SKM-1 treated with dmso at 0.1 percent for 144 hours (cell line): ENCODE measurements at regions not wholly inside any gene's neighbourhood (a gene's known extent, or its start where the extent isn't known, plus 50 kb on each side); places are given as distances from the start of the nearest gene placed in this dataset.
"Not testable (repeated sequence)": the region's sequence is repeated elsewhere in the genome, so short reads cannot be mapped to it uniquely, and the experiment has no call there.

Experiments used
- DNase-seq: peaks from one replicate; lab custom pipeline; 2025; ENCODE audit not compliant: unreplicated experiment; lab: John Stamatoyannopoulos, UW

- DNase-seq, result no peak
Observed at GRCh38 chr16:86335266-86336172, 174.8 kb upstream of the FOXF1 start.

DNA sequence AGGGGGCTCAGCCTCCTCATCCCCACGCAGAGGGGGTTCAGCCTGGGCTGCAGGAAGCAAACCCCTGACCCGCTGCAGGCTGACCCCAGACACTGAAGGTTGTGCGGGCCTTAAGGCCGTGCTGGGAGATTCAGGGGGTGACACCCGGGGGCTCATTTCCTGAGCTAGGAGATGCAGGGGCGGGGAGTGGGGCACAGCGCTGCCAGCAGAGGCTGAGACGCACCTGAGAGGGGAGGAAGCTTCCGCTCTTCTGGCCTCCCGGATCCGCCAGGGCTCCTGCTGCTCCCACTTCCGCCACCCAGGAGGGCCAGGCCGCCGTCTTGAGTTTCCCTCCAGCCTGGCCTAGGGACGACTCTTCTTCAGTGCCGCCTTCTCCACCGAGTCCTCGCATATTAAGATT is 173.2 kb upstream of the FOXF1 start:
- no peak for DNase-seq

GRCh38 chr16:86337581-86338402 is 172.5 kb upstream of the FOXF1 start:
- no peak for DNase-seq

- DNase-seq, result no peak
Observed at GRCh38 chr16:86338403-86339115, 171.8 kb upstream of the FOXF1 start.

- DNase-seq, result no peak
Observed at GRCh38 chr16:86342161-86342834, 168.0 kb upstream of the FOXF1 start.

DNA sequence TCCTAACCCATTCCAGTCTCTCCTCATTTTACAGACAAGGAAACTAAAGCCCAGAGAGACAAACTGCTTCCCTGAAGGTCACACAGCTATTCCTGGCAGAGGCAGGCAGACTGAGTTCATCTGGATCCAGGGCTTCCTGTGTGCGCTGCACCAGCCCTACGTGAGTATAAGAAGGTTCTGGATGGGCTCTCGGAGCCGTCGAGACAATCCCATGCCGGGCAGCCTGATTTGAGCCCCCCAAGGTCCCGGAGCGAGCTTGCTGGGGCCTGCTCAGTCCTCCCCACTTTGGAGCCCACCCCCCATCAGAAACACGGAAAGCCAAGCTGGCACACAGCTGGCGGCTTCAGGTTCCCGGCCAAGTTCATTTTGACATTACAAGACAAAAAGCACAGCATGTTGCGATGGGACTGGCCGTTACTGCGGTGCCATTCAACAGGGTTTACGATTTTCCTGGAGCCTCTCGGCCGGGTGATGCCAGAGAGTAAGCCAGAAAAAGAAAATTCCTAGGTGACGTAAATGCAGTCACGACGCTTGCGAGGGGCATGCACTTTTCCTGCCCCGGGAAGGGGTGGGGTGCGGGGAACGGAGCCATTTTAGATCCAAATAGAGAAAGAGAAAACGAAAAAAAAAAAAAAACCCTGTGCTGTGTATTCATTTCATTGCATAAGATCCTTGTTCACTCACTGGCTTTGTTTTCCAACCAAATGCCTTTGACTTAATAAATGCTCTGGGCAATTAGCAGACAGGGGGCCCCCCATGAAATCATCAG is 167.1 kb upstream of the FOXF1 start:
- no peak for DNase-seq

DNA sequence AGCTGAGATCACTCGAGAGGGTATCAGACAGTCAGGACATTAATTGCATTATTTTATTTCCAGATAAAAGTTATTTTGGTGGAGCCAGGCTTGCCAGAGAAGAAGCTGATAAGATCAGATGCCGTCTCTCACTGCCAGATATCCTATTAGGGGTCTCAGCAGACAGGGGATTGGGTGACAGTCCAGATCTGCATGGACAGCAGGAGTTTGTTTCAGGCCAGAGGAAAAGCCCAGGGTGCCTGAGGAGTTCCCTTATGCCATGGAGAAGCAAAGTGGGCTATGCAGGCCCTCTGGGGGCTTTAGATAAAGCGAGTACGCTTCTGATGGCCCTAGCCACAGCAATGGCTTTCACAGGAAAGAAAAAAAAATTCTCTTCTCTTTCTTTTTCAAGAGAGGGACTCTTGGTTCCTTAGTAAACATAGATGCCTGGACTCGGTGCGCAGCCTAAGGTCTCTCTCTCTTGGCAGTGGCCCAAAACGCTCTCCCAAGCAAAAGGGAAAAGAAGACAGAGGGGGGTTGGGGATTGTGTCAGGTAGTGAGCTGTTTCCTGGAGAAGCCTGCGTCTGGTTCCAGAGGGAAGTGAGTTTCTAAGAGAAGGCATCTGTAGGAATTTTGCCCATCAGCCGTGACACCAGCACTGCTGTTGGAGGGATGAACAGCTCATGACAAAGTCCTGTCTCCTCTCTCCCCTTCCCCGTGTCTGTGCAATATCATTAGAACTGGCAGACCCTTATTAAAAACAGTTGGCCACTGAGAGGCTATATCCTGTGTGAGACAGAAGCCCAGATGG is 166.3 kb upstream of the FOXF1 start:
- DNase-seq, result no peak

DNA sequence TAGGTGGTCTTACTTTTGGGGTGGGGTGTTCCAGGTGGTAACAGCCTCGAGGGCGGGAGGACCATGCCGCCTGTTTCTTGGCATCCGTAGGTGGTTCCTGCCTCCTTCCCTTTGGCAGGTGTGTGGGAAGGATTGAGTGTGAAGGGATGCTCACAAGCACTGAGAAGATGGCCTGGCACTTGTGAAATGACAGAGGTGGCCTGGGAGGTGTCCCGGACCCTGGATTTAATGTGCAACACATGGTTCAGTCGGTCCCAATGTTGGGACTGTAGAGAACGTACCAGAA is 165.8 kb upstream of the FOXF1 start:
- DNase-seq, result no peak

GRCh38 chr16:86344881-86345280 is 165.4 kb upstream of the FOXF1 start:
- no peak for DNase-seq

- DNase-seq, result no peak
Observed at GRCh38 chr16:86345516-86345915, 164.8 kb upstream of the FOXF1 start.

DNA sequence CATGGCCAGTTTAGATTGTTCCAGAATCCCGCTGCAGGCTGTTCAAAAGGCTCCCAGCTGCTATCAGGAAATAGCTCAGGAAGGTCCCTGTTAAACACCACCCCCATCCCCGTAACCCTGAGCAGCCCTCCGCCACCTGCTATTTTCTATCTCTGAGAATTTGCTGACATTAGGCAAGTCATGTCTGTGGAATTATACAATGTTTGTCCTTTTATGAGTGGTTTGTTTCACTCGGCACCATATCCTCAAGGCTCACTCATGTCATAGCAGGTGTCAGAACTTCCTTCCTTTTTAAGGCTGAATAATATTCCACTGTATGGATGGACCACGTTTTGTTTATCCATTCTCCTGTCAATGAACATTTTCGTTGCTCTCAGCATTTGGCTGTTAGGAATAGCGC is 164.3 kb upstream of the FOXF1 start:
- DNase-seq, result no peak

- DNase-seq, result no peak
Observed at GRCh38 chr16:86347090-86347489, 163.2 kb upstream of the FOXF1 start.

- DNase-seq, result no peak
Observed at GRCh38 chr16:86347916-86348555, 162.3 kb upstream of the FOXF1 start.

GRCh38 chr16:86349338-86349900 is 160.9 kb upstream of the FOXF1 start:
- DNase-seq, result no peak

DNA sequence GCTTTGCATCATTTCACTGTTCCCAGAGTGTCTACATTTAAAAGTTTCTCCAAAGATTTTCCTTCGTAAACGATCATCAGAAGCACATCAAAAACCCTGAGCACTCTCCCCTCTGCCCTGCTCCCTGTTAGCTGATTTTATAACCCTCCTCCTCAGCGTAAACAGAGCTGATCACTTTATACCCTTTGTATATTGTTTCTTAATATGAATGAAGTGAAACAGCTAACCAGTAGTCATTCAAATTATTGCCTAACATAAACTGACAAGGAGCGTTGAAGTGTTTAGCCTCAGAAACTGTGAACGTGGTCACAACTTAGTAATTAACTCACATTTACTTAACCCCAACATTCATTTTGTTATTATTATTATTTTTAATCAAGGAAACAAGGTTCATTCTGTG is 160.0 kb upstream of the FOXF1 start:
- DNase-seq, result no peak

- DNase-seq, result no peak
Observed at GRCh38 chr16:86351041-86351784, 159.1 kb upstream of the FOXF1 start.

DNA sequence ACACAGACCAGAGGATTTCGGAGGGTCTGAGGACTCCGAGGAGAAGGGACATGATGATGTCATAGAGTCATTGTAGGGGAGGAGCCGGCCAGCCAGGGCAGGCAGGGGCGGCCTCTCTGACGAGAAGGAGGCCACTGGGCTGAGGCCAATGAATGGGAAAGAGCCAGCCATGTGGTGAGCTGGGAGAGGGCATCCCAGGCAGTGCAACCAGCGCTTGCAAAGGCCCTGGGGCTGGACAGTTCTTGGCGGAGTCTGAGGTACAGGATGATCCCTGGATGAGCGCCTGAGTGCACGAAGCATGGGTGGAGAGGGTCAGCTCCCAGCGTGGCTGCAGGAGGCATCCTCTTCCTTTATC is 158.6 kb upstream of the FOXF1 start:
- DNase-seq, result not testable (repeated sequence)

GRCh38 chr16:86353148-86353547 is 157.2 kb upstream of the FOXF1 start:
- no peak for DNase-seq
